HCT116 (cell line): ENCODE measurements at regions not wholly inside any gene's neighbourhood (a gene's known extent, or its start where the extent isn't known, plus 50 kb on each side); places are given as distances from the start of the nearest gene placed in this dataset.

ENCODE experiments used
- ATAC-seq: fragments of 200-7000 bp; cut with Tn5 transposase; 2 replicates; pipeline ENCODE4 v1.9.1; 2020; ENCODE audit warnings: mild to moderate bottlenecking, moderate library complexity
- BruUV-seq: library from RNA; stranded (reverse); fragments of 400-500 nt; replicated peaks from 2 replicates; lab custom pipeline; 2021; lab: Mats Ljungman, UMichigan
- CTCF ChIA-PET: fragments of 300-600 bp; sonication (Branson Sonifier 250); formaldehyde crosslinking; loops from one replicate; lab custom pipeline; 2021; ENCODE audit warnings: antibody characterized with exemption; lab: Charles Lee
- POLR2A ChIA-PET: fragments of 300-600, 350-600 bp; sonication (Branson Sonifier 250); formaldehyde crosslinking; loops from one replicate; lab custom pipeline; 2021; ENCODE audit warnings: antibody characterized with exemption; lab: Charles Lee
- RAD21 ChIA-PET, 2 experiments: fragments of 300-600 bp; sonication (Branson Sonifier 250); formaldehyde crosslinking; loops; one replicate each; lab custom pipeline; 2023; ENCODE audit warnings: low total read pairs in 2 of 2; ENCODE audit not compliant: uncharacterized antibody in 2 of 2, unreplicated experiment in 2 of 2, low non-redundant PET in 1 of 2; lab: Charles Lee
- DNase-seq: peaks from one replicate; pipeline ENCODE4 v3.0.0-alpha.2; 2010; ENCODE audit warnings: low read depth, low spot score
- H2AFZ ChIP-seq: fragments of 200-600 bp; shearing (Covaris generic), sonication (generic); 2 replicates; pipeline ENCODE4 v1.6.1; 2017; ENCODE audit warnings: low read depth, mixed run types, mixed read lengths, antibody characterized with exemption, low read length; ENCODE audit not compliant: poor library complexity, severe bottlenecking
- H3K27ac ChIP-seq: 2 replicates; pipeline ENCODE4 v1.5.1; 2012; ENCODE audit warnings: low read depth, low read length
- H3K27me3 ChIP-seq: fragments of 200-600 bp; sonication (generic); 2 replicates; pipeline ENCODE4 v1.6.1; 2016; ENCODE audit warnings: mixed run types, low read length, mixed read lengths; ENCODE audit not compliant: insufficient read depth
- H3K36me3 ChIP-seq, 2 experiments: fragments of 200-500 bp in 1 of 2; fragments of 200-600 bp in 1 of 2; sonication (Bioruptor generic) in 1 of 2; sonication (generic) in 1 of 2; 2 replicates each; pipeline versions ENCODE4 v1.5.1 to v1.6.1; 2014 to 2016; ENCODE audit warnings: low read length in 2 of 2, inconsistent platforms in 1 of 2, mixed read lengths in 1 of 2, mixed run types in 1 of 2; ENCODE audit not compliant: insufficient read depth in 2 of 2, control insufficient read depth in 1 of 2
- H3K4me1 ChIP-seq, 2 experiments: fragments of 200-600 bp in 1 of 2; sonication (generic) in 1 of 2; 2 replicates each; pipeline versions ENCODE4 v1.5.1 to v1.6.1; 2012 to 2017; ENCODE audit warnings: low read length in 2 of 2, inconsistent platforms in 1 of 2, mild to moderate bottlenecking in 1 of 2, mixed read lengths in 1 of 2, mixed run types in 1 of 2, moderate library complexity in 1 of 2; ENCODE audit not compliant: insufficient read depth in 2 of 2, control insufficient read depth in 1 of 2
- H3K4me2 ChIP-seq: fragments of 200-600 bp; sonication (generic); 2 replicates; pipeline ENCODE4 v1.6.1; 2017; ENCODE audit warnings: mixed run types, low read length, mixed read lengths
- H3K4me3 ChIP-seq, 2 experiments: fragments of 200-600 bp in 1 of 2; sonication (generic) in 1 of 2; replicated peaks in 1 of 2; 2 replicates each; pipeline ENCODE4 v1.5.1; 2011 to 2016; ENCODE audit warnings: low read length in 2 of 2, control low read depth in 1 of 2, low read depth in 1 of 2, mild to moderate bottlenecking in 1 of 2, mixed read lengths in 1 of 2, mixed run types in 1 of 2
- H3K79me2 ChIP-seq: fragments of 200-600 bp; sonication (generic); 2 replicates; pipeline ENCODE4 v1.6.1; 2017; ENCODE audit warnings: mild to moderate bottlenecking, mixed run types, low read length, moderate library complexity, mixed read lengths; ENCODE audit not compliant: insufficient read depth
- H3K9ac ChIP-seq: fragments of 200-600 bp; sonication (generic); 2 replicates; pipeline ENCODE4 v1.6.1; 2016; ENCODE audit warnings: low read length, mixed read lengths
- H3K9me2 ChIP-seq: fragments of 200-600 bp; sonication (generic), shearing (Covaris generic); 2 replicates; pipeline ENCODE4 v1.6.1; 2017; ENCODE audit warnings: mixed run types, mild to moderate bottlenecking, moderate library complexity; ENCODE audit not compliant: insufficient read depth
- H3K9me3 ChIP-seq, 2 experiments: fragments of 200-500 bp in 1 of 2; fragments of 200-600 bp in 1 of 2; sonication (Bioruptor generic) in 1 of 2; sonication (generic) in 1 of 2; 2 replicates each; pipeline ENCODE4 v1.6.1; 2014 to 2017; ENCODE audit warnings: low read length in 2 of 2, mixed read lengths in 2 of 2, inconsistent platforms in 1 of 2, low read depth in 1 of 2, mild to moderate bottlenecking in 1 of 2, mixed run types in 1 of 2, moderate library complexity in 1 of 2; ENCODE audit not compliant: control insufficient read depth in 1 of 2, insufficient read depth in 1 of 2
- H4K20me1 ChIP-seq: fragments of 200-600 bp; sonication (generic), shearing (Covaris generic); 2 replicates; pipeline ENCODE4 v1.6.1; 2017; ENCODE audit warnings: mixed run types, mild to moderate bottlenecking, moderate library complexity; ENCODE audit not compliant: insufficient read depth
- ATF3 ChIP-seq: IDR thresholded peaks from 2 replicates; pipeline ENCODE4 v1.6.1; 2012
- CEBPB ChIP-seq: IDR thresholded peaks from 2 replicates; pipeline ENCODE4 v1.6.1; 2012; ENCODE audit warnings: low read depth
- EZH2phosphoT487 ChIP-seq: fragments of 200-600 bp; IDR thresholded peaks from 2 replicates; pipeline ENCODE4 v1.6.1; 2018; ENCODE audit warnings: antibody characterized with exemption, borderline replicate concordance
- MAX ChIP-seq: IDR thresholded peaks from 2 replicates; pipeline ENCODE4 v1.6.1; 2012
- POLR2A ChIP-seq: IDR thresholded peaks from 2 replicates; pipeline ENCODE4 v1.7.0; 2011; ENCODE audit warnings: borderline replicate concordance; ENCODE audit not compliant: insufficient read depth, insufficient read length; ENCODE audit errors: extremely low read depth
- POLR2AphosphoS5 ChIP-seq: IDR thresholded peaks from 2 replicates; pipeline ENCODE4 v1.6.1; 2011; ENCODE audit warnings: mild to moderate bottlenecking, low read depth, low read length, moderate library complexity
- REST ChIP-seq: IDR thresholded peaks from 2 replicates; pipeline ENCODE4 v1.6.1; 2012; ENCODE audit warnings: low read depth
- SRF ChIP-seq: IDR thresholded peaks from 2 replicates; pipeline ENCODE4 v1.6.1; 2012; ENCODE audit warnings: low read depth
- YY1 ChIP-seq: IDR thresholded peaks from 2 replicates; pipeline ENCODE4 v1.6.1; 2011; ENCODE audit warnings: low read length, low read depth, moderate library complexity, mild to moderate bottlenecking; ENCODE audit not compliant: insufficient replicate concordance; ENCODE audit errors: extremely low read depth
- ZBTB33 ChIP-seq: IDR thresholded peaks from 2 replicates; pipeline ENCODE4 v1.6.1; 2011; ENCODE audit warnings: mild to moderate bottlenecking, low read length, moderate library complexity; ENCODE audit not compliant: insufficient replicate concordance; ENCODE audit errors: extremely low read depth
- ZFX ChIP-seq: fragments of 450-650 bp; IDR thresholded peaks from 2 replicates; pipeline ENCODE4 v1.6.1; 2017
- ZNF274 ChIP-seq: fragments of 200-500 bp; sonication (Bioruptor generic); IDR thresholded peaks from 2 replicates; pipeline ENCODE4 v1.6.1; 2014; ENCODE audit warnings: mild to moderate bottlenecking, low read depth, low read length, inconsistent platforms
- intact Hi-C: fragments of 100-400 bp; cut with micrococcal nuclease; formaldehyde crosslinking; loops from 2 replicates; pipeline ENCODE4 v1.10.0; 2022

GRCh38 chr1:79614762-79615161 is 608.2 kb upstream of the ADGRL4 start:
- CTCF ChIA-PET, result no interaction called here

More at GRCh38 chr1:79614762-79615161, 608.2 kb upstream of the ADGRL4 start:
- Histone ChIP-seq H3K27me3 (no peaks in the 10 kb centered on the region), H2AFZ (no peak overlapping the region), H3K9me3 (no peaks in the 10 kb centered on the region), H3K4me1 (no peaks in the 10 kb centered on the region), H3K79me2 (no peaks in the 10 kb centered on the region), H3K36me3 (no peaks in the 10 kb centered on the region), H4K20me1 (no peaks in the 10 kb centered on the region), H3K27ac (no peak overlapping the region), H3K4me2 (no peak overlapping the region), H3K9me2 (no peaks in the 10 kb centered on the region), H3K4me3 (no peak overlapping the region), H3K9ac (no peak overlapping the region)
- TF ChIP-seq ATF3 (no peak), POLR2A (no peak), MAX (no peak), ZFX (no peak), CEBPB (no peak), POLR2AphosphoS5 (no peak), EZH2phosphoT487 (no peak), ZBTB33 (no peak), YY1 (no peak), REST (no peak), SRF (no peak), ZNF274 (no peak)
- DNase-seq (no peak), ATAC-seq (no peak)
- BruUV-seq, result no TSS peak
- POLR2A ChIA-PET, result no interaction called here
- RAD21 ChIA-PET, result no interaction called here
- intact Hi-C loops, result no loop called here
